ENCODE measurements at regions not wholly inside any gene's neighbourhood (a gene's known extent, or its start where the extent isn't known, plus 50 kb on each side); places are given as distances from the start of the nearest gene placed in this dataset.

DNA sequence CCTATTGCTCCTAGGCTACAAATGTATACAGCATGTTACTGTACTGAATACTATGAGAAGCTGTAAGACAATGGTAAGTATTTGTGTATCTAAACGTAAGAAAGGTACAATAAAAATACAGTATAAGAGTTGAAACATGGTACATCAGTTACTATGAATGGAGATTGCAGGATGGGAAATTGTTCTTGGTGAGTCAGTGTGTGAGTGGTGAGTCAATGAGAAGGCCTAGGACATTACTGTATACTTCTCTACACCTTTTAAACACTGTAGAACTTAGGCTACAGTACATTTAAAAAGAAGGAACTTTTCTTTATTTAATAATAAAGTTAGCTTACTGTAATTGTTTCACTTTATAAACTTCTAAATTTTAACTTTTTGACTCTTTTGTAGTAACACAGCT lies 2603.2 kb downstream of the PCDH7 start:
- Histone ChIP-seq H3K9me3 (ENCODE audit: low read length) (no peaks in the 10 kb centered on the region), H3K9ac (ENCODE audit: low read length) (no peak overlapping the region), H3K4me3 (ENCODE audit: low read depth, low read length, poor library complexity, severe bottlenecking) (no peak overlapping the region), H3K27ac (ENCODE audit: low read depth, low read length, poor library complexity, severe bottlenecking) (no peak overlapping the region), H3K36me3 (ENCODE audit: insufficient read depth, low read length) (no peaks in the 10 kb centered on the region), H3K27me3 (ENCODE audit: insufficient read depth, low read length) (no peaks in the 10 kb centered on the region), H3K9me2 (ENCODE audit: low read depth, low read length) (no peaks in the 10 kb centered on the region), H4K20me1 (ENCODE audit: insufficient read depth, low read length) (no peaks in the 10 kb centered on the region), H3K79me2 (ENCODE audit: insufficient read depth, low read length) (no peaks in the 10 kb centered on the region), H2AFZ (ENCODE audit: low read length) (no peak overlapping the region), H3K4me1 (ENCODE audit: insufficient read depth, low read length, severe bottlenecking) (no peaks in the 10 kb centered on the region), H3F3A (ENCODE audit: insufficient read depth, low read length) (no peaks in the 10 kb centered on the region), H3K4me2 (ENCODE audit: low read length) (no peak overlapping the region)
- TF ChIP-seq, protein P1, sequence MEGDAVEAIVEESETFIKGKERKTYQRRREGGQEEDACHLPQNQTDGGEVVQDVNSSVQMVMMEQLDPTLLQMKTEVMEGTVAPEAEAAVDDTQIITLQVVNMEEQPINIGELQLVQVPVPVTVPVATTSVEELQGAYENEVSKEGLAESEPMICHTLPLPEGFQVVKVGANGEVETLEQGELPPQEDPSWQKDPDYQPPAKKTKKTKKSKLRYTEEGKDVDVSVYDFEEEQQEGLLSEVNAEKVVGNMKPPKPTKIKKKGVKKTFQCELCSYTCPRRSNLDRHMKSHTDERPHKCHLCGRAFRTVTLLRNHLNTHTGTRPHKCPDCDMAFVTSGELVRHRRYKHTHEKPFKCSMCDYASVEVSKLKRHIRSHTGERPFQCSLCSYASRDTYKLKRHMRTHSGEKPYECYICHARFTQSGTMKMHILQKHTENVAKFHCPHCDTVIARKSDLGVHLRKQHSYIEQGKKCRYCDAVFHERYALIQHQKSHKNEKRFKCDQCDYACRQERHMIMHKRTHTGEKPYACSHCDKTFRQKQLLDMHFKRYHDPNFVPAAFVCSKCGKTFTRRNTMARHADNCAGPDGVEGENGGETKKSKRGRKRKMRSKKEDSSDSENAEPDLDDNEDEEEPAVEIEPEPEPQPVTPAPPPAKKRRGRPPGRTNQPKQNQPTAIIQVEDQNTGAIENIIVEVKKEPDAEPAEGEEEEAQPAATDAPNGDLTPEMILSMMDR (IDR thresholded peaks at IDR 0.05; ENCODE audit: low read length): no peak
- TF ChIP-seq EZH2 (IDR thresholded peaks at IDR 0.05; ENCODE audit: borderline replicate concordance, low read length): no peak

GRCh38 chr4:33334416-33334815 lies 2614.2 kb downstream of the PCDH7 start:
- Histone ChIP-seq H3F3A (ENCODE audit: insufficient read depth, low read length) (no peaks in the 10 kb centered on the region), H3K4me2 (ENCODE audit: low read length) (no peak overlapping the region), H3K27ac (ENCODE audit: low read depth, low read length, poor library complexity, severe bottlenecking) (no peak overlapping the region), H3K27me3 (ENCODE audit: insufficient read depth, low read length) (no peaks in the 10 kb centered on the region), H2AFZ (ENCODE audit: low read length) (no peak overlapping the region), H3K9me3 (ENCODE audit: low read length) (no peaks in the 10 kb centered on the region), H4K20me1 (ENCODE audit: insufficient read depth, low read length) (no peaks in the 10 kb centered on the region), H3K79me2 (ENCODE audit: insufficient read depth, low read length) (no peaks in the 10 kb centered on the region), H3K9me2 (ENCODE audit: low read depth, low read length) (no peaks in the 10 kb centered on the region), H3K4me1 (ENCODE audit: insufficient read depth, low read length, severe bottlenecking) (no peaks in the 10 kb centered on the region), H3K9ac (ENCODE audit: low read length) (no peak overlapping the region), H3K36me3 (ENCODE audit: insufficient read depth, low read length) (no peaks in the 10 kb centered on the region), H3K4me3 (ENCODE audit: low read depth, low read length, poor library complexity, severe bottlenecking) (no peak overlapping the region)
- no peak for TF ChIP-seq EZH2 (IDR thresholded peaks at IDR 0.05; ENCODE audit: borderline replicate concordance, low read length)
- TF ChIP-seq, protein P1 (IDR thresholded peaks at IDR 0.05; ENCODE audit: low read length): no peak

DNA sequence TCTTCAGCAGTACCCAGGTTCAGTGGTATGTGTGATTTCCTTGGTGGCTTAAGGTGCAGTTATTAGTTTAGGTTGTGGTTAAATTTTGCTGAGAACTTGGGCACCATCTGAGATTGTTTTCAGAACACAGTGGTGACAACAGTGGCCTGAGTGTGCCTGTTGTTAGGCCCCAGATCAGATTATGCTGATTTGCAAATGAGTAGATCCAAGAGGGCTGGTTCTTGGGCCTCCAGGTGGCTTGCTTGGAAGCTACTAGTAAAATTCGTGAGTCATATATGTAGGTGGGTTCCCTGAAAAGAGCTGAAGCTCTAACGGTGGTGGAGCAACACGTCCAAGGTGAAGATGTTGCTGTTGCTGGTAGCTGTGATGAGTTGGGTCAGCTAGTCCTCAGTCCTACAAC lies 2619.6 kb downstream of the PCDH7 start:
- Histone ChIP-seq H3K4me1 (ENCODE audit: insufficient read depth, low read length, severe bottlenecking) (no peaks in the 10 kb centered on the region), H3K4me3 (ENCODE audit: low read depth, low read length, poor library complexity, severe bottlenecking) (no peak overlapping the region), H3F3A (ENCODE audit: insufficient read depth, low read length) (no peaks in the 10 kb centered on the region), H3K27ac (ENCODE audit: low read depth, low read length, poor library complexity, severe bottlenecking) (no peak overlapping the region), H3K79me2 (ENCODE audit: insufficient read depth, low read length) (no peaks in the 10 kb centered on the region), H3K9ac (ENCODE audit: low read length) (no peak overlapping the region), H3K9me2 (ENCODE audit: low read depth, low read length) (no peaks in the 10 kb centered on the region), H3K4me2 (ENCODE audit: low read length) (no peak overlapping the region), H3K9me3 (ENCODE audit: low read length) (no peaks in the 10 kb centered on the region), H3K27me3 (ENCODE audit: insufficient read depth, low read length) (no peaks in the 10 kb centered on the region), H2AFZ (ENCODE audit: low read length) (no peak overlapping the region), H3K36me3 (ENCODE audit: insufficient read depth, low read length) (no peaks in the 10 kb centered on the region), H4K20me1 (ENCODE audit: insufficient read depth, low read length) (no peaks in the 10 kb centered on the region)
- TF ChIP-seq EZH2 (IDR thresholded peaks at IDR 0.05; ENCODE audit: borderline replicate concordance, low read length): no peak
- TF ChIP-seq, protein P1 (IDR thresholded peaks at IDR 0.05; ENCODE audit: low read length): no peak

All from OCI-LY1 (cell line).